HG03439 (cell line): ENCODE measurements at regions not wholly inside any gene's neighbourhood (a gene's known extent, or its start where the extent isn't known, plus 50 kb on each side); places are given as distances from the start of the nearest gene placed in this dataset.
"Not testable (repeated sequence)": the region's sequence is repeated elsewhere in the genome, so short reads cannot be mapped to it uniquely, and the experiment has no call there.

Experiments
- ATAC-seq: cut with Tn5 transposase; IDR thresholded peaks from one replicate; pipeline ENCODE4 v1.9.1; 2021; ENCODE audit warnings: mild to moderate bottlenecking, moderate library complexity; ENCODE audit not compliant: unreplicated experiment

GRCh38 chr18:10138719-10139118 is 224.9 kb downstream of the VAPA start:
- no peak for ATAC-seq

- ATAC-seq = no peak
Observed at GRCh38 chr18:10139783-10140410, 226.1 kb downstream of the VAPA start.

GRCh38 chr18:10140461-10141282 is 226.9 kb downstream of the VAPA start:
- no peak for ATAC-seq

- ATAC-seq = no peak
Observed at GRCh38 chr18:10141559-10141958, 227.7 kb downstream of the VAPA start.

- no peak for ATAC-seq
Observed at GRCh38 chr18:10142056-10142455, 228.2 kb downstream of the VAPA start.

- no peak for ATAC-seq
Observed at GRCh38 chr18:10142496-10143160, 228.8 kb downstream of the VAPA start.

GRCh38 chr18:10143596-10143995 is 229.8 kb downstream of the VAPA start:
- no peak for ATAC-seq

- no peak for ATAC-seq
Observed at GRCh38 chr18:10145546-10145945, 231.7 kb downstream of the VAPA start.

GRCh38 chr18:10147226-10147625 is 233.4 kb downstream of the VAPA start:
- no peak for ATAC-seq

GRCh38 chr18:10147752-10148151 is 233.9 kb downstream of the VAPA start:
- ATAC-seq = no peak

- no peak for ATAC-seq
Observed at GRCh38 chr18:10148189-10148929, 234.5 kb downstream of the VAPA start.

- no peak for ATAC-seq
Observed at GRCh38 chr18:10149768-10150556, 236.1 kb downstream of the VAPA start.

GRCh38 chr18:10150576-10150975 is 236.8 kb downstream of the VAPA start:
- not testable (repeated sequence) for ATAC-seq

- ATAC-seq = no peak
Observed at GRCh38 chr18:10152475-10152874, 238.7 kb downstream of the VAPA start.

- no peak for ATAC-seq
Observed at GRCh38 chr18:10153924-10154752, 240.3 kb downstream of the VAPA start.

GRCh38 chr18:10157706-10158105 is 243.9 kb downstream of the VAPA start:
- ATAC-seq = no peak

- ATAC-seq = no peak
Observed at GRCh38 chr18:10160251-10160650, 246.4 kb downstream of the VAPA start.

- no peak for ATAC-seq
Observed at GRCh38 chr18:10161315-10161714, 247.5 kb downstream of the VAPA start.

GRCh38 chr18:10162340-10162739 is 248.5 kb downstream of the VAPA start:
- ATAC-seq = no peak
